ENCODE measurements at regions not wholly inside any gene's neighbourhood (a gene's known extent, or its start where the extent isn't known, plus 50 kb on each side); places are given as distances from the start of the nearest gene placed in this dataset.

DNA sequence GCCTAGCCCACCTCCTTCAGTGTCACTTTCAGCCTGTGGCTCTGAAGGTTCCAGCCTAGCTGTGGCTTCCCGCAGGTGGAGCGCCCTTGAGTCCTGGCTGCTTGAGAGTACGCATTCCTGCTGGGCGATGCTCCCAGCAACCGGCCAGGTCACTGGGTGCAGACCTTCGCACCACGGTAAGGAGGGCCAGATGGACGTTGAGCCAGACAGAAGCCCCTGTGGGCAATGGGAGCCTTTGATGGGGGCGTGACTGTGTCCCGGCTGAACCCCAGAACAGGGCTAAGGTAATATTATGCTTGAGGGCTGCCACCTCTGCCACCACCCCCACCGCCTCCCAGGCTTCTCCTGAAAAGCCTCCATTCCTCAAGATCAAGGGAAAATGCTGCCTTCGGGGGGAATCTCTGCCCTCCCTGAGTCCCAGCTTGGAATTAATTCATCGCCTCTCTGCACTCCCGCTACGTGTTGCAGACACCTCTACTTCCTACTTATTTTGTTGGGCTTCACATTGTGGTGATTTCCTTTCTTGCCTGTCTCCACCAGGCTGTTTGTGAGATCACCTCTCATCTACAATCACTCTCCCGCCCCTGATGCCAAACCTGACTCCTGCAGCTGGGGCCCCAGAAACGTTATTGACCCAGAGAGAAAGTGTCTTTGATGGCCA is 144.9 kb upstream of the NECTIN1 start:
- Mint-ChIP-seq H3K4me1 (ENCODE audit: low read depth) (no peaks in the 10 kb centered on the region), H3K4me3 (ENCODE audit: unreplicated experiment) (no peak overlapping the region), H3K27me3 (ENCODE audit: low read depth) (peaks cover 16% of the 10 kb centered on the region), H3K9me3 (ENCODE audit: low read depth) (no peaks in the 10 kb centered on the region), H3K36me3 (ENCODE audit: low read depth) (no peaks in the 10 kb centered on the region), H3K27ac (ENCODE audit: unreplicated experiment) (no peak overlapping the region)
- no peak for DNase-seq (ENCODE audit: low spot score)
- TF ChIP-seq, protein P1, sequence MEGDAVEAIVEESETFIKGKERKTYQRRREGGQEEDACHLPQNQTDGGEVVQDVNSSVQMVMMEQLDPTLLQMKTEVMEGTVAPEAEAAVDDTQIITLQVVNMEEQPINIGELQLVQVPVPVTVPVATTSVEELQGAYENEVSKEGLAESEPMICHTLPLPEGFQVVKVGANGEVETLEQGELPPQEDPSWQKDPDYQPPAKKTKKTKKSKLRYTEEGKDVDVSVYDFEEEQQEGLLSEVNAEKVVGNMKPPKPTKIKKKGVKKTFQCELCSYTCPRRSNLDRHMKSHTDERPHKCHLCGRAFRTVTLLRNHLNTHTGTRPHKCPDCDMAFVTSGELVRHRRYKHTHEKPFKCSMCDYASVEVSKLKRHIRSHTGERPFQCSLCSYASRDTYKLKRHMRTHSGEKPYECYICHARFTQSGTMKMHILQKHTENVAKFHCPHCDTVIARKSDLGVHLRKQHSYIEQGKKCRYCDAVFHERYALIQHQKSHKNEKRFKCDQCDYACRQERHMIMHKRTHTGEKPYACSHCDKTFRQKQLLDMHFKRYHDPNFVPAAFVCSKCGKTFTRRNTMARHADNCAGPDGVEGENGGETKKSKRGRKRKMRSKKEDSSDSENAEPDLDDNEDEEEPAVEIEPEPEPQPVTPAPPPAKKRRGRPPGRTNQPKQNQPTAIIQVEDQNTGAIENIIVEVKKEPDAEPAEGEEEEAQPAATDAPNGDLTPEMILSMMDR (IDR thresholded peaks at IDR 0.05), result no peak

DNA sequence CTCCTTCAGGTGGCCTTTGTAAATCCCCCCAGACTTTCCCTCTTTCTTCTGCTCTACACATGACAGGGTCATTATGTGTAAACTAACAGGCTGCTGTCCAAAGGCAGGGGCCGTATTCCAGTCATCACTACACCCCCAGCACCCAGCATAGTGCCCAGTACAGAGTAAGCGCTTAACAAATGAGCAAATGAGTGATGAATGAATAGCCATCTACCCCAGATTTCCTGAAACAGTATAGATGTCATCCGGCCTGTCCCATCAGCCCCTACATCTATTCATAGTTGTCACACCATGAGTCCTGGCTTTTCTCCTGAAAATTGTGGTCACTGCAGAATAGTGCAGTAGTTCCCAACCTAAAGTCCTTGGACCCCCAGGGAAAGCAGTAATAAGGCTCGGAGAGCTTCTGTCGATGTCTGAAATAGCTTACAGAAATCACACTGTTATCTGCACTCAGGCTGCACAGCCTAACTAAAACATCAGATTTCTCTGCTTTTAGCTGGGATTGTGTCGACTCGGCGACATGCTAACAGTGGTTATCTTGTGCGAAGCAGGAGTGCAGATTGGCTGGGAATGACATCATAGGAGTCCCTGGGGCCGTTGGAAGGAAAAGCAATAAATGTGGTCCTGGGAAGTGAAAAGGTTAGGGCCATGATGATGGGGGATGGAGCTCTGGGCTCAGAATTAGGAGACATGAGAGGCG is 143.8 kb upstream of the NECTIN1 start:
- DNase-seq (ENCODE audit: low spot score), result no peak
- no peak overlapping the region for H3K27ac Mint-ChIP-seq (ENCODE audit: unreplicated experiment)
- TF ChIP-seq, protein P1 (IDR thresholded peaks at IDR 0.05), result no peak
- H3K4me1 Mint-ChIP-seq (ENCODE audit: low read depth), result no peaks in the 10 kb centered on the region
- no peaks in the 10 kb centered on the region for H3K36me3 Mint-ChIP-seq (ENCODE audit: low read depth)
- peaks cover 13% of the 10 kb centered on the region for H3K27me3 Mint-ChIP-seq (ENCODE audit: low read depth)
- no peak overlapping the region for H3K4me3 Mint-ChIP-seq (ENCODE audit: unreplicated experiment)
- no peaks in the 10 kb centered on the region for H3K9me3 Mint-ChIP-seq (ENCODE audit: low read depth)

DNA sequence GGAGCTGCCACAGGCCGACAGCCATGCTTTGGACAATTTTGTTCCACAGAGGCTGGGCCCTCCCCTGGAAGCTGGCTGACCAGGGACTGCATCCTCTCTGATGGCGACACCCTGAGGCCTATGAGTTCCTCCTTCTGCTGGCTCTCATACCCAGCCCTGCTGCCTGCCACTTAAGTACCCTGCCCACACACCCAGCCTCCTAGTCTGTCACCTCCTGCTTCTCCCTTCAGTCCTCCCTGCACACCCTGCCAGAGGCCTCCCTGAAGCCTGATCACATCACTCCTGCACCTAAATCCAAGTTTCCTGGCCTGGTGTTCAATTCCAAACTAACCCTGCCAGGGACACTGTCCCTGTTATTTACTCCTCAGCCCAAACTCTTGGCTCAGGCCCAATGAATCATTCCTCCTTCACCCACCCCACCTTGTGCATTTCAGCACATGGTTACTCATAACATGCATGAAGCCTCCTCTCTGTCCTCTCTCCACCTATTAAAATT is 136.7 kb upstream of the NECTIN1 start:
- H3K9me3 Mint-ChIP-seq (ENCODE audit: low read depth), result no peaks in the 10 kb centered on the region
- DNase-seq (ENCODE audit: low spot score), result no peak
- H3K4me1 Mint-ChIP-seq (ENCODE audit: low read depth), result no peaks in the 10 kb centered on the region
- TF ChIP-seq, protein P1 (IDR thresholded peaks at IDR 0.05), result no peak
- no peak overlapping the region for H3K4me3 Mint-ChIP-seq (ENCODE audit: unreplicated experiment)
- H3K27me3 Mint-ChIP-seq (ENCODE audit: low read depth), result peaks cover 43% of the 10 kb centered on the region
- no peaks in the 10 kb centered on the region for H3K36me3 Mint-ChIP-seq (ENCODE audit: low read depth)
- H3K27ac Mint-ChIP-seq (ENCODE audit: unreplicated experiment), result no peak overlapping the region

DNA sequence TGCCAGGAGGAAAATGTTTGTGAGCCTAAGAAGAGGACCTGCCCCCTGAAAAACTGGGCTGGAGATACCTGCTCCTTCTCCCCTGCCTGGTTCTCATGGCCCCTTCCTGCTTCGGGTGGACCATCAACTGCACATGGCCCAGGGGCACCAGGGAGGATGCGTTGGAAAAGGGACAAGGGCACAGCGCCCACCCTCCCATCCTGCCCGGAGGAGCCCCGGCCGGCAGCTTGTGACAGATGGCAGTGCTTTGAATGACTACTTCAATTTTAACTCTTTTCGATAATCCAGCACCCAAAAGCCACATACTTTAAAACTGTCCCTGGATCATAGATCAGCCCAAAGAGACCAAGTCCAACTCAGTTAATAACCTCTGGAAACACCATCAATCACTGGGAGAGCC is 135.8 kb upstream of the NECTIN1 start:
- peaks cover 48% of the 10 kb centered on the region for H3K27me3 Mint-ChIP-seq (ENCODE audit: low read depth)
- TF ChIP-seq, protein P1 (IDR thresholded peaks at IDR 0.05), result no peak
- no peaks in the 10 kb centered on the region for H3K9me3 Mint-ChIP-seq (ENCODE audit: low read depth)
- no peak for DNase-seq (ENCODE audit: low spot score)
- no peak overlapping the region for H3K4me3 Mint-ChIP-seq (ENCODE audit: unreplicated experiment)
- no peaks in the 10 kb centered on the region for H3K4me1 Mint-ChIP-seq (ENCODE audit: low read depth)
- no peaks in the 10 kb centered on the region for H3K36me3 Mint-ChIP-seq (ENCODE audit: low read depth)
- no peak overlapping the region for H3K27ac Mint-ChIP-seq (ENCODE audit: unreplicated experiment)

DNA sequence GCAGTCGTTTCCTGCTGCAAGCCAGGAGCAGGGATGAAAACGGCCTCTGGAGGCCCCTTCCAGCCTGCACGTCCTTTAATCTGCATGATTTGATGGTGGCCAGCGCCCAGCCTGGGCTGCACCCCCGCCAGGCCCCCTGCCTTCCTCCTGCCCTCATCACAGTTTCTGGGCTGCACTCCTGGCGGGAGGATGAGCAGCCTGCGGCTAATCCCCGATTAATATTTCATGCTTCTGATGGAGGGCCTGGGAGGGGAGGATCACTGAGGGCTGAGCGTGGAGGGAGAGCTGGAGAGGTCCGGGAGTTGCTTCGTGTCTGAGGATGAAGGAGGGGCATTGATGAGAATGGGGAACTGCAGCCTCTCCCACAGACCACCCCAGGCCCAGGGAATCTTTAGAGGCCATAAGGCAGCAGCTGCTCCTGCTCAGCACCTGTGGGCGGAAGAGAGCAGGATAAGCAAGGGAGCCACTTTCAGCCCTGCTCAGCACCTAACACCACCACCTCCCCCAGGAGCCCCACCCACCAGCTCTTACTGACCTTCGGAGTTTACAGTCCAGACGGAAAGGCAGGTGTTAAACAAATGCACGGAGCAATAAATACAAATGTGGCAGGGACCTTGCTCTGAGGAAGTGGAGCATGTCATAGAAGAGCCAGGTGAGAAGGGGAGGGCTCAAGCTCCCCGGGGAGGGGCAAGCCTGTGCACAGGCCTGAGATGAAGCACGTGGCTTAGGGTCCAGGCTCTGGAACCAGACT is 135.0 kb upstream of the NECTIN1 start:
- Mint-ChIP-seq H3K4me3 (ENCODE audit: unreplicated experiment) (no peak overlapping the region), H3K27ac (ENCODE audit: unreplicated experiment) (no peak overlapping the region), H3K27me3 (ENCODE audit: low read depth) (peaks cover 55% of the 10 kb centered on the region), H3K9me3 (ENCODE audit: low read depth) (no peaks in the 10 kb centered on the region), H3K36me3 (ENCODE audit: low read depth) (no peaks in the 10 kb centered on the region), H3K4me1 (ENCODE audit: low read depth) (no peaks in the 10 kb centered on the region)
- TF ChIP-seq, protein P1 (IDR thresholded peaks at IDR 0.05), result no peak
- no peak for DNase-seq (ENCODE audit: low spot score)

Data from chondrocyte (in vitro differentiated cells).